GM13976 (cell line): ENCODE measurements at regions not wholly inside any gene's neighbourhood (a gene's known extent, or its start where the extent isn't known, plus 50 kb on each side); places are given as distances from the start of the nearest gene placed in this dataset.

Experiments
- DNase-seq: peaks from one replicate; pipeline ENCODE4 v3.0.0; 2012; ENCODE audit warnings: low spot score
- CTCF ChIP-seq: IDR thresholded peaks from 2 replicates; pipeline ENCODE4 v1.5.1; 2012; ENCODE audit warnings: borderline replicate concordance, mild to moderate bottlenecking; ENCODE audit not compliant: insufficient read depth; ENCODE audit errors: extremely low read depth, missing control alignments, control extremely low read depth
- in situ Hi-C: fragments of 300-500 bp; cut with MboI; formaldehyde crosslinking; loops from one replicate; pipeline ENCODE4 v1.12.0; 2022; ENCODE audit warnings: low sequenced_read_pairs, mixed read lengths, inconsistent platforms; ENCODE audit not compliant: unreplicated experiment

GRCh38 chr22:26884921-26885320 lies 227.5 kb downstream of the MIAT start:
- in situ Hi-C loops: no loop called here

GRCh38 chr22:26885441-26886261 lies 228.3 kb downstream of the MIAT start:
- no peak for TF ChIP-seq CTCF
- no peak for DNase-seq
- in situ Hi-C loops: no loop called here

More at GRCh38 chr22:26884921-26885320, 227.5 kb downstream of the MIAT start:
- no peak for DNase-seq
- no peak for TF ChIP-seq CTCF

GRCh38 chr22:26887456-26887855 lies 230.1 kb downstream of the MIAT start:
- in situ Hi-C loops: no loop called here
- no peak for TF ChIP-seq CTCF
- DNase-seq: no peak

- DNase-seq: no peak
- in situ Hi-C loops: no loop called here
- TF ChIP-seq CTCF: no peak
Measured at GRCh38 chr22:26887916-26888315, 230.5 kb downstream of the MIAT start.

- TF ChIP-seq CTCF: no peak
- in situ Hi-C loops: no loop called here
- no peak for DNase-seq
Measured at GRCh38 chr22:26888887-26889286, 231.5 kb downstream of the MIAT start.

- no peak for DNase-seq
- in situ Hi-C loops: no loop called here
- no peak for TF ChIP-seq CTCF
Measured at GRCh38 chr22:26889802-26890201, 232.4 kb downstream of the MIAT start.
